H1 (cell line): ENCODE measurements at regions not wholly inside any gene's neighbourhood (a gene's known extent, or its start where the extent isn't known, plus 50 kb on each side); places are given as distances from the start of the nearest gene placed in this dataset.

Experiments
- ASH2L ChIP-seq: fragments of 200-600, 300-600 bp; sonication (generic); IDR thresholded peaks from one replicate; pipeline ENCODE4 v1.7.1; 2017; ENCODE audit warnings: low read length
- HDAC2 ChIP-seq, 2 experiments: fragments of 300-600 bp in 1 of 2; sonication (generic) in 1 of 2; IDR thresholded peaks; 2 replicates each; pipeline ENCODE4 v1.6.1; 2011 to 2012; ENCODE audit warnings: low read depth in 2 of 2, low read length in 2 of 2, mild to moderate bottlenecking in 2 of 2, moderate library complexity in 2 of 2, borderline replicate concordance in 1 of 2, inconsistent platforms in 1 of 2
- POLR2AphosphoS5 ChIP-seq: IDR thresholded peaks from 2 replicates; pipeline ENCODE4 v1.6.1; 2011; ENCODE audit warnings: low read depth, low read length
- TF ChIP-seq, protein P1 (sequence below): fragments of 300-600 bp; sonication (generic); IDR thresholded peaks from 2 replicates; pipeline ENCODE4 v1.7.1; 2012; ENCODE audit warnings: low read length, moderate library complexity, mild to moderate bottlenecking, inconsistent platforms; ENCODE audit not compliant: insufficient replicate concordance

DNA sequence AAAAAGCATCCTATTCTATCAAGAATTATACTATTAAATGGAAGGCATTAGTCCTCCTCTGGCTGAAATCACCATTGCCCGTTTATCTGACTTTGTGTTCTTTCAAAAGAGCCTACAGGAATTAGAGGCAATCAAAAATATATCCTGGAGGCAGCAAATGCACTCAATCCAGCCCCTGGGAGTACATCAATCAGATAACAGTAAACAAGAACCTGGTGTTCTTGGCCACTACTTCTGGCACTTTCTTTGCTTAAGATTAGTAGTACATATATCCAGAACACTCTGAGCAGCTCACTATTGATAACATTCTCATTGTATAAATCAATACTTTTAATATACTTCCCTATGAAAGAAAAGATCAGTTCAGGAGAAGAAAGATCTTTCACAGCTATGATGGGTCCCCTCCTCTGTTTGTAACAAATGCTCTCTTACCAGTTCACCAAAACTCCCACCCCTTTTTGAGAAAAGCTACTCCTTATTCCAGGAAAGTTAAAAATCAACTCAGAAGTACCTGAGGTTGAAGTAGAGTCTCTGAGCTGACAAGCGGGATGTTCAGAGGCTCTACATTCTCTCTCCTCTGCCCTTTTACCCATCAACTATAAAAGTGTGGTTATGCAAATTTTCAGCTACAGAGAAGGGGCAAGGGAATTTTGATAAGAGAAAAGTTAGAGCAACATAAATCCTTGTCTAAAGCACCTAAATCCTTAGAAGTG lies 176.0 kb downstream of the COX18 start (continued):
- TF ChIP-seq, protein P1, sequence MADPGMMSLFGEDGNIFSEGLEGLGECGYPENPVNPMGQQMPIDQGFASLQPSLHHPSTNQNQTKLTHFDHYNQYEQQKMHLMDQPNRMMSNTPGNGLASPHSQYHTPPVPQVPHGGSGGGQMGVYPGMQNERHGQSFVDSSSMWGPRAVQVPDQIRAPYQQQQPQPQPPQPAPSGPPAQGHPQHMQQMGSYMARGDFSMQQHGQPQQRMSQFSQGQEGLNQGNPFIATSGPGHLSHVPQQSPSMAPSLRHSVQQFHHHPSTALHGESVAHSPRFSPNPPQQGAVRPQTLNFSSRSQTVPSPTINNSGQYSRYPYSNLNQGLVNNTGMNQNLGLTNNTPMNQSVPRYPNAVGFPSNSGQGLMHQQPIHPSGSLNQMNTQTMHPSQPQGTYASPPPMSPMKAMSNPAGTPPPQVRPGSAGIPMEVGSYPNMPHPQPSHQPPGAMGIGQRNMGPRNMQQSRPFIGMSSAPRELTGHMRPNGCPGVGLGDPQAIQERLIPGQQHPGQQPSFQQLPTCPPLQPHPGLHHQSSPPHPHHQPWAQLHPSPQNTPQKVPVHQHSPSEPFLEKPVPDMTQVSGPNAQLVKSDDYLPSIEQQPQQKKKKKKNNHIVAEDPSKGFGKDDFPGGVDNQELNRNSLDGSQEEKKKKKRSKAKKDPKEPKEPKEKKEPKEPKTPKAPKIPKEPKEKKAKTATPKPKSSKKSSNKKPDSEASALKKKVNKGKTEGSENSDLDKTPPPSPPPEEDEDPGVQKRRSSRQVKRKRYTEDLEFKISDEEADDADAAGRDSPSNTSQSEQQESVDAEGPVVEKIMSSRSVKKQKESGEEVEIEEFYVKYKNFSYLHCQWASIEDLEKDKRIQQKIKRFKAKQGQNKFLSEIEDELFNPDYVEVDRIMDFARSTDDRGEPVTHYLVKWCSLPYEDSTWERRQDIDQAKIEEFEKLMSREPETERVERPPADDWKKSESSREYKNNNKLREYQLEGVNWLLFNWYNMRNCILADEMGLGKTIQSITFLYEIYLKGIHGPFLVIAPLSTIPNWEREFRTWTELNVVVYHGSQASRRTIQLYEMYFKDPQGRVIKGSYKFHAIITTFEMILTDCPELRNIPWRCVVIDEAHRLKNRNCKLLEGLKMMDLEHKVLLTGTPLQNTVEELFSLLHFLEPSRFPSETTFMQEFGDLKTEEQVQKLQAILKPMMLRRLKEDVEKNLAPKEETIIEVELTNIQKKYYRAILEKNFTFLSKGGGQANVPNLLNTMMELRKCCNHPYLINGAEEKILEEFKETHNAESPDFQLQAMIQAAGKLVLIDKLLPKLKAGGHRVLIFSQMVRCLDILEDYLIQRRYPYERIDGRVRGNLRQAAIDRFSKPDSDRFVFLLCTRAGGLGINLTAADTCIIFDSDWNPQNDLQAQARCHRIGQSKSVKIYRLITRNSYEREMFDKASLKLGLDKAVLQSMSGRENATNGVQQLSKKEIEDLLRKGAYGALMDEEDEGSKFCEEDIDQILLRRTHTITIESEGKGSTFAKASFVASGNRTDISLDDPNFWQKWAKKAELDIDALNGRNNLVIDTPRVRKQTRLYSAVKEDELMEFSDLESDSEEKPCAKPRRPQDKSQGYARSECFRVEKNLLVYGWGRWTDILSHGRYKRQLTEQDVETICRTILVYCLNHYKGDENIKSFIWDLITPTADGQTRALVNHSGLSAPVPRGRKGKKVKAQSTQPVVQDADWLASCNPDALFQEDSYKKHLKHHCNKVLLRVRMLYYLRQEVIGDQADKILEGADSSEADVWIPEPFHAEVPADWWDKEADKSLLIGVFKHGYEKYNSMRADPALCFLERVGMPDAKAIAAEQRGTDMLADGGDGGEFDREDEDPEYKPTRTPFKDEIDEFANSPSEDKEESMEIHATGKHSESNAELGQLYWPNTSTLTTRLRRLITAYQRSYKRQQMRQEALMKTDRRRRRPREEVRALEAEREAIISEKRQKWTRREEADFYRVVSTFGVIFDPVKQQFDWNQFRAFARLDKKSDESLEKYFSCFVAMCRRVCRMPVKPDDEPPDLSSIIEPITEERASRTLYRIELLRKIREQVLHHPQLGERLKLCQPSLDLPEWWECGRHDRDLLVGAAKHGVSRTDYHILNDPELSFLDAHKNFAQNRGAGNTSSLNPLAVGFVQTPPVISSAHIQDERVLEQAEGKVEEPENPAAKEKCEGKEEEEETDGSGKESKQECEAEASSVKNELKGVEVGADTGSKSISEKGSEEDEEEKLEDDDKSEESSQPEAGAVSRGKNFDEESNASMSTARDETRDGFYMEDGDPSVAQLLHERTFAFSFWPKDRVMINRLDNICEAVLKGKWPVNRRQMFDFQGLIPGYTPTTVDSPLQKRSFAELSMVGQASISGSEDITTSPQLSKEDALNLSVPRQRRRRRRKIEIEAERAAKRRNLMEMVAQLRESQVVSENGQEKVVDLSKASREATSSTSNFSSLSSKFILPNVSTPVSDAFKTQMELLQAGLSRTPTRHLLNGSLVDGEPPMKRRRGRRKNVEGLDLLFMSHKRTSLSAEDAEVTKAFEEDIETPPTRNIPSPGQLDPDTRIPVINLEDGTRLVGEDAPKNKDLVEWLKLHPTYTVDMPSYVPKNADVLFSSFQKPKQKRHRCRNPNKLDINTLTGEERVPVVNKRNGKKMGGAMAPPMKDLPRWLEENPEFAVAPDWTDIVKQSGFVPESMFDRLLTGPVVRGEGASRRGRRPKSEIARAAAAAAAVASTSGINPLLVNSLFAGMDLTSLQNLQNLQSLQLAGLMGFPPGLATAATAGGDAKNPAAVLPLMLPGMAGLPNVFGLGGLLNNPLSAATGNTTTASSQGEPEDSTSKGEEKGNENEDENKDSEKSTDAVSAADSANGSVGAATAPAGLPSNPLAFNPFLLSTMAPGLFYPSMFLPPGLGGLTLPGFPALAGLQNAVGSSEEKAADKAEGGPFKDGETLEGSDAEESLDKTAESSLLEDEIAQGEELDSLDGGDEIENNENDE: no peak
- TF ChIP-seq ASH2L (no peak), HDAC2 (IDR thresholded peaks at IDR 0.05; ENCODE audit: borderline replicate concordance in 1 of 2, low read depth in 2 of 2, low read length in 2 of 2) (no peak), POLR2AphosphoS5 (no peak)
